Adipocyte (in vitro differentiated cells): ENCODE measurements at regions not wholly inside any gene's neighbourhood (a gene's known extent, or its start where the extent isn't known, plus 50 kb on each side); places are given as distances from the start of the nearest gene placed in this dataset.

Experiments
- DNase-seq: peaks from one replicate; pipeline ENCODE4 v3.0.0-alpha.2; 2015; ENCODE audit warnings: low read depth
- H3K27me3 ChIP-seq: replicated peaks from 2 replicates; pipeline ENCODE4 v1.7.0; 2013; ENCODE audit warnings: mild to moderate bottlenecking, low read length, moderate library complexity; ENCODE audit not compliant: control insufficient read depth, insufficient read depth
- H3K36me3 ChIP-seq: 2 replicates; pipeline ENCODE4 v1.7.0; 2013; ENCODE audit warnings: low read length, mild to moderate bottlenecking, moderate library complexity; ENCODE audit not compliant: control insufficient read depth, insufficient read depth, severe bottlenecking
- H3K4me1 ChIP-seq: 2 replicates; pipeline ENCODE4 v1.7.0; 2013; ENCODE audit warnings: mild to moderate bottlenecking, low read length, moderate library complexity; ENCODE audit not compliant: control insufficient read depth, insufficient read depth
- H3K4me3 ChIP-seq: 2 replicates; pipeline ENCODE4 v1.7.0; 2013; ENCODE audit warnings: mild to moderate bottlenecking, low read length, moderate library complexity
- H3K9ac ChIP-seq: 2 replicates; pipeline ENCODE4 v1.7.0; 2013; ENCODE audit warnings: mild to moderate bottlenecking, low read length, moderate library complexity
- H3K9me3 ChIP-seq: 2 replicates; pipeline ENCODE4 v1.7.0; 2013; ENCODE audit warnings: mild to moderate bottlenecking, low read length, moderate library complexity; ENCODE audit not compliant: control insufficient read depth

- Histone ChIP-seq H3K27me3 (peaks cover 5% of the 10 kb centered on the region), H3K9me3 (no peaks in the 10 kb centered on the region), H3K9ac (peak overlapping the region; percentile 71), H3K36me3 (no peaks in the 10 kb centered on the region), H3K4me1 (peaks cover 7% of the 10 kb centered on the region), H3K4me3 (peak overlapping the region; percentile 84)
- peak; percentile 61 for DNase-seq
Observed at GRCh38 chr2:129877795-129878775, 101.4 kb upstream of the RAB6C start.

- Histone ChIP-seq H3K9ac (no peak overlapping the region), H3K36me3 (no peaks in the 10 kb centered on the region), H3K4me1 (peaks cover 7% of the 10 kb centered on the region), H3K9me3 (no peaks in the 10 kb centered on the region), H3K27me3 (peaks cover 7% of the 10 kb centered on the region), H3K4me3 (no peak overlapping the region)
- DNase-seq = no peak
Observed at GRCh38 chr2:129879614-129880180, 99.8 kb upstream of the RAB6C start.

- Histone ChIP-seq H3K9me3 (no peaks in the 10 kb centered on the region), H3K27me3 (peaks cover 7% of the 10 kb centered on the region)
Observed at GRCh38 chr2:129880309-129880708, 99.2 kb upstream of the RAB6C start.

GRCh38 chr2:129880971-129881370, 98.5 kb upstream of the RAB6C start:
- H3K4me3 ChIP-seq = no peak overlapping the region
- no peak overlapping the region for H3K9ac ChIP-seq
- H3K27me3 ChIP-seq = peaks cover 7% of the 10 kb centered on the region
- DNase-seq = no peak
- no peaks in the 10 kb centered on the region for H3K9me3 ChIP-seq
- peaks cover 7% of the 10 kb centered on the region for H3K4me1 ChIP-seq
- no peaks in the 10 kb centered on the region for H3K36me3 ChIP-seq

More at GRCh38 chr2:129880309-129880708, 99.2 kb upstream of the RAB6C start:
- peaks cover 7% of the 10 kb centered on the region for H3K4me1 ChIP-seq
- no peak overlapping the region for H3K9ac ChIP-seq
- no peak overlapping the region for H3K4me3 ChIP-seq
- no peak for DNase-seq
- H3K36me3 ChIP-seq = no peaks in the 10 kb centered on the region

- Histone ChIP-seq H3K4me3 (no peak overlapping the region), H3K9ac (no peak overlapping the region), H3K4me1 (peaks cover 1% of the 10 kb centered on the region), H3K36me3 (no peaks in the 10 kb centered on the region), H3K27me3 (peaks cover 7% of the 10 kb centered on the region), H3K9me3 (no peaks in the 10 kb centered on the region)
- no peak for DNase-seq
Observed at GRCh38 chr2:129881786-129882396, 97.6 kb upstream of the RAB6C start.

- peaks cover 7% of the 10 kb centered on the region for H3K27me3 ChIP-seq
- no peaks in the 10 kb centered on the region for H3K36me3 ChIP-seq
- no peaks in the 10 kb centered on the region for H3K4me1 ChIP-seq
- no peak overlapping the region for H3K9ac ChIP-seq
- no peak for DNase-seq
- no peaks in the 10 kb centered on the region for H3K9me3 ChIP-seq
- H3K4me3 ChIP-seq = no peak overlapping the region
Observed at GRCh38 chr2:129882476-129882875, 97.0 kb upstream of the RAB6C start.

- no peak overlapping the region for H3K9ac ChIP-seq
- no peak overlapping the region for H3K4me3 ChIP-seq
- no peaks in the 10 kb centered on the region for H3K4me1 ChIP-seq
- no peaks in the 10 kb centered on the region for H3K36me3 ChIP-seq
- no peak for DNase-seq
- peaks cover 7% of the 10 kb centered on the region for H3K27me3 ChIP-seq
- H3K9me3 ChIP-seq = no peaks in the 10 kb centered on the region
Observed at GRCh38 chr2:129883121-129883520, 96.3 kb upstream of the RAB6C start.

- Histone ChIP-seq H3K4me1 (peaks cover 6% of the 10 kb centered on the region), H3K36me3 (no peaks in the 10 kb centered on the region), H3K9ac (no peak overlapping the region), H3K4me3 (no peak overlapping the region), H3K9me3 (no peaks in the 10 kb centered on the region), H3K27me3 (peaks cover 8% of the 10 kb centered on the region)
- no peak for DNase-seq
Observed at GRCh38 chr2:129884221-129884786, 95.2 kb upstream of the RAB6C start.

- no peaks in the 10 kb centered on the region for H3K9me3 ChIP-seq
- peaks cover 20% of the 10 kb centered on the region for H3K27me3 ChIP-seq
- H3K4me3 ChIP-seq = no peak overlapping the region
- no peak overlapping the region for H3K9ac ChIP-seq
- DNase-seq = no peak
- no peaks in the 10 kb centered on the region for H3K36me3 ChIP-seq
- peaks cover 6% of the 10 kb centered on the region for H3K4me1 ChIP-seq
Observed at GRCh38 chr2:129885735-129886134, 93.7 kb upstream of the RAB6C start.

GRCh38 chr2:129887688-129888266, 91.7 kb upstream of the RAB6C start:
- Histone ChIP-seq H3K4me3 (no peak overlapping the region), H3K27me3 (peaks cover 32% of the 10 kb centered on the region), H3K4me1 (peaks cover 6% of the 10 kb centered on the region), H3K9ac (no peak overlapping the region), H3K36me3 (no peaks in the 10 kb centered on the region), H3K9me3 (no peaks in the 10 kb centered on the region)
- no peak for DNase-seq

GRCh38 chr2:129888461-129888860, 91.0 kb upstream of the RAB6C start:
- Histone ChIP-seq H3K36me3 (no peaks in the 10 kb centered on the region), H3K4me3 (no peak overlapping the region), H3K9me3 (no peaks in the 10 kb centered on the region), H3K27me3 (peaks cover 27% of the 10 kb centered on the region), H3K9ac (no peak overlapping the region), H3K4me1 (peaks cover 6% of the 10 kb centered on the region)
- no peak for DNase-seq
